DND-41 (cell line): ENCODE measurements at regions not wholly inside any gene's neighbourhood (a gene's known extent, or its start where the extent isn't known, plus 50 kb on each side); places are given as distances from the start of the nearest gene placed in this dataset.

Source experiments
- CTCF ChIP-seq: IDR thresholded peaks from 2 replicates; pipeline ENCODE4 v1.5.1; 2012; ENCODE audit warnings: borderline replicate concordance, low read length, moderate library complexity, mild to moderate bottlenecking; ENCODE audit not compliant: poor library complexity, severe bottlenecking; ENCODE audit errors: extremely low read depth
- EZH2 ChIP-seq: IDR thresholded peaks from 3 replicates; pipeline ENCODE4 v1.6.1; 2012; ENCODE audit warnings: borderline replicate concordance, low read depth, mild to moderate bottlenecking, moderate library complexity, low read length, inconsistent platforms; ENCODE audit not compliant: severe bottlenecking

- TF ChIP-seq CTCF (no peak), EZH2 (no peak)
Measured at GRCh38 chr10:57535306-57535705, 732.4 kb downstream of the IPMK start.
